ENCODE measurements at regions not wholly inside any gene's neighbourhood (a gene's known extent, or its start where the extent isn't known, plus 50 kb on each side); places are given as distances from the start of the nearest gene placed in this dataset.

- H3K27ac ChIP-seq (ENCODE audit: insufficient read depth, low read length, poor library complexity, severe bottlenecking): no peak overlapping the region
- DNase-seq: no peak
Measured at GRCh38 chr6:2426561-2427340, 181.3 kb upstream of the GMDS start.

GRCh38 chr6:2416128-2416712 lies 170.8 kb upstream of the GMDS start:
- H3K27me3 ChIP-seq (replicated peaks; ENCODE audit: control insufficient read depth, insufficient read depth, low read length, poor library complexity, severe bottlenecking): no peaks in the 10 kb centered on the region

More at GRCh38 chr6:2426561-2427340, 181.3 kb upstream of the GMDS start:
- Histone ChIP-seq H3K9me3 (ENCODE audit: control insufficient read depth, low read length) (no peaks in the 10 kb centered on the region), H3K27me3 (replicated peaks; ENCODE audit: control insufficient read depth, insufficient read depth, low read length, poor library complexity, severe bottlenecking) (no peaks in the 10 kb centered on the region), H3K4me1 (ENCODE audit: control insufficient read depth, insufficient read depth, low read length, poor library complexity, severe bottlenecking) (no peaks in the 10 kb centered on the region), H3K36me3 (ENCODE audit: control insufficient read depth, insufficient read depth, low read length) (no peaks in the 10 kb centered on the region), H3K4me3 (ENCODE audit: insufficient read depth, low read depth, low read length, poor library complexity, severe bottlenecking) (no peak overlapping the region)

GRCh38 chr6:2414885-2415547 lies 169.6 kb upstream of the GMDS start:
- Histone ChIP-seq H3K27ac (ENCODE audit: insufficient read depth, low read length, poor library complexity, severe bottlenecking) (no peak overlapping the region), H3K36me3 (ENCODE audit: control insufficient read depth, insufficient read depth, low read length) (no peaks in the 10 kb centered on the region), H3K9me3 (ENCODE audit: control insufficient read depth, low read length) (no peaks in the 10 kb centered on the region), H3K27me3 (replicated peaks; ENCODE audit: control insufficient read depth, insufficient read depth, low read length, poor library complexity, severe bottlenecking) (no peaks in the 10 kb centered on the region), H3K4me1 (ENCODE audit: control insufficient read depth, insufficient read depth, low read length, poor library complexity, severe bottlenecking) (no peaks in the 10 kb centered on the region), H3K4me3 (ENCODE audit: insufficient read depth, low read depth, low read length, poor library complexity, severe bottlenecking) (no peak overlapping the region)
- no peak for DNase-seq

More at GRCh38 chr6:2416128-2416712, 170.8 kb upstream of the GMDS start:
- Histone ChIP-seq H3K4me3 (ENCODE audit: insufficient read depth, low read depth, low read length, poor library complexity, severe bottlenecking) (no peak overlapping the region), H3K4me1 (ENCODE audit: control insufficient read depth, insufficient read depth, low read length, poor library complexity, severe bottlenecking) (no peaks in the 10 kb centered on the region), H3K27ac (ENCODE audit: insufficient read depth, low read length, poor library complexity, severe bottlenecking) (no peak overlapping the region), H3K36me3 (ENCODE audit: control insufficient read depth, insufficient read depth, low read length) (no peaks in the 10 kb centered on the region), H3K9me3 (ENCODE audit: control insufficient read depth, low read length) (no peaks in the 10 kb centered on the region)
- no peak for DNase-seq

- Histone ChIP-seq H3K27me3 (replicated peaks; ENCODE audit: control insufficient read depth, insufficient read depth, low read length, poor library complexity, severe bottlenecking) (no peaks in the 10 kb centered on the region), H3K36me3 (ENCODE audit: control insufficient read depth, insufficient read depth, low read length) (no peaks in the 10 kb centered on the region), H3K4me3 (ENCODE audit: insufficient read depth, low read depth, low read length, poor library complexity, severe bottlenecking) (no peak overlapping the region), H3K9me3 (ENCODE audit: control insufficient read depth, low read length) (no peaks in the 10 kb centered on the region), H3K27ac (ENCODE audit: insufficient read depth, low read length, poor library complexity, severe bottlenecking) (no peak overlapping the region), H3K4me1 (ENCODE audit: control insufficient read depth, insufficient read depth, low read length, poor library complexity, severe bottlenecking) (no peaks in the 10 kb centered on the region)
- no peak for DNase-seq
Measured at GRCh38 chr6:2412731-2413130, 167.3 kb upstream of the GMDS start.

- no peaks in the 10 kb centered on the region for H3K4me1 ChIP-seq (ENCODE audit: control insufficient read depth, insufficient read depth, low read length, poor library complexity, severe bottlenecking)
- H3K27me3 ChIP-seq (replicated peaks; ENCODE audit: control insufficient read depth, insufficient read depth, low read length, poor library complexity, severe bottlenecking): no peaks in the 10 kb centered on the region
- H3K36me3 ChIP-seq (ENCODE audit: control insufficient read depth, insufficient read depth, low read length): no peaks in the 10 kb centered on the region
- no peak for DNase-seq
- H3K9me3 ChIP-seq (ENCODE audit: control insufficient read depth, low read length): no peaks in the 10 kb centered on the region
- no peak overlapping the region for H3K4me3 ChIP-seq (ENCODE audit: insufficient read depth, low read depth, low read length, poor library complexity, severe bottlenecking)
- H3K27ac ChIP-seq (ENCODE audit: insufficient read depth, low read length, poor library complexity, severe bottlenecking): no peak overlapping the region
Measured at GRCh38 chr6:2410656-2411380, 165.4 kb upstream of the GMDS start.

- no peak overlapping the region for H3K4me3 ChIP-seq (ENCODE audit: insufficient read depth, low read depth, low read length, poor library complexity, severe bottlenecking)
- H3K4me1 ChIP-seq (ENCODE audit: control insufficient read depth, insufficient read depth, low read length, poor library complexity, severe bottlenecking): no peaks in the 10 kb centered on the region
- no peaks in the 10 kb centered on the region for H3K27me3 ChIP-seq (replicated peaks; ENCODE audit: control insufficient read depth, insufficient read depth, low read length, poor library complexity, severe bottlenecking)
- no peak overlapping the region for H3K27ac ChIP-seq (ENCODE audit: insufficient read depth, low read length, poor library complexity, severe bottlenecking)
- H3K36me3 ChIP-seq (ENCODE audit: control insufficient read depth, insufficient read depth, low read length): no peaks in the 10 kb centered on the region
- H3K9me3 ChIP-seq (ENCODE audit: control insufficient read depth, low read length): no peaks in the 10 kb centered on the region
- DNase-seq: no peak
Measured at GRCh38 chr6:2407525-2407924, 162.1 kb upstream of the GMDS start.

GRCh38 chr6:2404211-2404929 lies 159.0 kb upstream of the GMDS start:
- no peak for DNase-seq
- Histone ChIP-seq H3K4me3 (ENCODE audit: insufficient read depth, low read depth, low read length, poor library complexity, severe bottlenecking) (no peak overlapping the region), H3K27ac (ENCODE audit: insufficient read depth, low read length, poor library complexity, severe bottlenecking) (no peak overlapping the region), H3K4me1 (ENCODE audit: control insufficient read depth, insufficient read depth, low read length, poor library complexity, severe bottlenecking) (no peaks in the 10 kb centered on the region), H3K36me3 (ENCODE audit: control insufficient read depth, insufficient read depth, low read length) (no peaks in the 10 kb centered on the region), H3K27me3 (replicated peaks; ENCODE audit: control insufficient read depth, insufficient read depth, low read length, poor library complexity, severe bottlenecking) (no peaks in the 10 kb centered on the region), H3K9me3 (ENCODE audit: control insufficient read depth, low read length) (no peaks in the 10 kb centered on the region)

GRCh38 chr6:2403546-2403945 lies 158.1 kb upstream of the GMDS start:
- H3K4me3 ChIP-seq (ENCODE audit: insufficient read depth, low read depth, low read length, poor library complexity, severe bottlenecking): no peak overlapping the region
- H3K36me3 ChIP-seq (ENCODE audit: control insufficient read depth, insufficient read depth, low read length): no peaks in the 10 kb centered on the region
- H3K27me3 ChIP-seq (replicated peaks; ENCODE audit: control insufficient read depth, insufficient read depth, low read length, poor library complexity, severe bottlenecking): no peaks in the 10 kb centered on the region
- no peak overlapping the region for H3K27ac ChIP-seq (ENCODE audit: insufficient read depth, low read length, poor library complexity, severe bottlenecking)
- no peak for DNase-seq
- H3K4me1 ChIP-seq (ENCODE audit: control insufficient read depth, insufficient read depth, low read length, poor library complexity, severe bottlenecking): no peaks in the 10 kb centered on the region
- no peaks in the 10 kb centered on the region for H3K9me3 ChIP-seq (ENCODE audit: control insufficient read depth, low read length)

- Histone ChIP-seq H3K27ac (ENCODE audit: insufficient read depth, low read length, poor library complexity, severe bottlenecking) (no peak overlapping the region), H3K4me3 (ENCODE audit: insufficient read depth, low read depth, low read length, poor library complexity, severe bottlenecking) (no peak overlapping the region), H3K27me3 (replicated peaks; ENCODE audit: control insufficient read depth, insufficient read depth, low read length, poor library complexity, severe bottlenecking) (no peaks in the 10 kb centered on the region), H3K36me3 (ENCODE audit: control insufficient read depth, insufficient read depth, low read length) (no peaks in the 10 kb centered on the region), H3K4me1 (ENCODE audit: control insufficient read depth, insufficient read depth, low read length, poor library complexity, severe bottlenecking) (no peaks in the 10 kb centered on the region), H3K9me3 (ENCODE audit: control insufficient read depth, low read length) (no peaks in the 10 kb centered on the region)
- no peak for DNase-seq
Measured at GRCh38 chr6:2396846-2397630, 151.6 kb upstream of the GMDS start.

Data from effector memory CD4-positive, alpha-beta T cell (primary cell).